ENCODE measurements at regions not wholly inside any gene's neighbourhood (a gene's known extent, or its start where the extent isn't known, plus 50 kb on each side); places are given as distances from the start of the nearest gene placed in this dataset.

GRCh38 chr15:61660579-61660978 lies 399.7 kb downstream of the VPS13C start:
- ChIA-PET POLR2A (no interaction called here), CTCF (no interaction called here)
- TF ChIP-seq, protein P1, sequence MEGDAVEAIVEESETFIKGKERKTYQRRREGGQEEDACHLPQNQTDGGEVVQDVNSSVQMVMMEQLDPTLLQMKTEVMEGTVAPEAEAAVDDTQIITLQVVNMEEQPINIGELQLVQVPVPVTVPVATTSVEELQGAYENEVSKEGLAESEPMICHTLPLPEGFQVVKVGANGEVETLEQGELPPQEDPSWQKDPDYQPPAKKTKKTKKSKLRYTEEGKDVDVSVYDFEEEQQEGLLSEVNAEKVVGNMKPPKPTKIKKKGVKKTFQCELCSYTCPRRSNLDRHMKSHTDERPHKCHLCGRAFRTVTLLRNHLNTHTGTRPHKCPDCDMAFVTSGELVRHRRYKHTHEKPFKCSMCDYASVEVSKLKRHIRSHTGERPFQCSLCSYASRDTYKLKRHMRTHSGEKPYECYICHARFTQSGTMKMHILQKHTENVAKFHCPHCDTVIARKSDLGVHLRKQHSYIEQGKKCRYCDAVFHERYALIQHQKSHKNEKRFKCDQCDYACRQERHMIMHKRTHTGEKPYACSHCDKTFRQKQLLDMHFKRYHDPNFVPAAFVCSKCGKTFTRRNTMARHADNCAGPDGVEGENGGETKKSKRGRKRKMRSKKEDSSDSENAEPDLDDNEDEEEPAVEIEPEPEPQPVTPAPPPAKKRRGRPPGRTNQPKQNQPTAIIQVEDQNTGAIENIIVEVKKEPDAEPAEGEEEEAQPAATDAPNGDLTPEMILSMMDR (IDR thresholded peaks at IDR 0.05; ENCODE audit: low read depth, low read length), result no peak
- H3K9me3 ChIP-seq (ENCODE audit: control insufficient read depth, insufficient read depth, low read length), result no peaks in the 10 kb centered on the region
- H3K27ac ChIP-seq (ENCODE audit: low read depth, low read length), result no peak overlapping the region
- H3K4me3 ChIP-seq (ENCODE audit: low read depth, low read length), result no peak overlapping the region
- no peak for DNase-seq (ENCODE audit: low read depth, low spot score)
- H3K27me3 ChIP-seq (ENCODE audit: control insufficient read depth, insufficient read depth, low read length), result no peaks in the 10 kb centered on the region

- H3K27ac ChIP-seq (ENCODE audit: low read depth, low read length), result no peak overlapping the region
- no peak for DNase-seq (ENCODE audit: low read depth, low spot score)
- ChIA-PET POLR2A (no interaction called here), CTCF (no interaction called here)
- no peak overlapping the region for H3K4me3 ChIP-seq (ENCODE audit: low read depth, low read length)
- TF ChIP-seq, protein P1 (IDR thresholded peaks at IDR 0.05; ENCODE audit: low read depth, low read length), result no peak
- H3K9me3 ChIP-seq (ENCODE audit: control insufficient read depth, insufficient read depth, low read length), result no peaks in the 10 kb centered on the region
- H3K27me3 ChIP-seq (ENCODE audit: control insufficient read depth, insufficient read depth, low read length), result no peaks in the 10 kb centered on the region
Measured at GRCh38 chr15:61659566-61660190, 400.6 kb downstream of the VPS13C start.

DNA sequence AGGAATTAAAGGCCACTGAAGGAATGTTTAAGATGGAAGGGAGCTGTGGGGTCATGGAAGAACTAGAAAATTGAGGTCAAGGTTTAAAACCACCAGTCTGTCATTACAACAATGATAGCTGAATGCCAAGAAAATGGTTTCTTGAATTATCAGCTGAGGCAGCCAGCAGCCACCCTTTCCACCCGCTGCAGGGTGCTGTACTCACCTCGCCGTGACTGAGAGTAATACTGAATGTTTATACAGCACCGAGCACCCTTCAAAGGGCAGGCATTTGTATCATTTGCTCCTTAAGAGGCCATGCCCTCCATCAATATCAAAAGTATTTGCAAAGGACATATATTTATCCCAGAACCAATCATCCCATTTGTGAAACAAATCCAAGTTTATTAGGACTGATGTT lies 402.8 kb downstream of the VPS13C start:
- ChIA-PET POLR2A (no interaction called here), CTCF (no interaction called here)
- H3K4me3 ChIP-seq (ENCODE audit: low read depth, low read length), result no peak overlapping the region
- H3K27ac ChIP-seq (ENCODE audit: low read depth, low read length), result no peak overlapping the region
- H3K27me3 ChIP-seq (ENCODE audit: control insufficient read depth, insufficient read depth, low read length), result no peaks in the 10 kb centered on the region
- no peak for DNase-seq (ENCODE audit: low read depth, low spot score)
- TF ChIP-seq, protein P1 (IDR thresholded peaks at IDR 0.05; ENCODE audit: low read depth, low read length), result no peak
- no peaks in the 10 kb centered on the region for H3K9me3 ChIP-seq (ENCODE audit: control insufficient read depth, insufficient read depth, low read length)

DNA sequence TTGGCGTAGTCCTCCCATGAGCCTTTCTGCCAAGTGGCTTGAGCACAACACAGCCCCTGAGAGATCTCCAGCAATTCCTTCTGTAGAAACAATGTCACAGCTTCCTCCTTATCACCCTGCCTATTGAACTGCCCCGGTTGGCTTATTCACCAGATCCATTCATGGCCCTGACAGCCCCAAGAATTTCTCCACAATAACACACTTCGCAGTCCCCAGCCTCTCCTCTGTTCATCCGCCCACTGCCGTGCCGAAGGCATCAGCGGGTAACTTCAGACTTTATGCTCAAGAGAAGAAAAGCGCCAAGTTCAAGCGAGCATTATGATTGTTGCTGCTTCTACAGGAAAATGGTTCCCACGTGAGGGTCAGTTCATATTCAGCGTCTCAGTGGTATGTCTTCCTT lies 403.9 kb downstream of the VPS13C start:
- no peak overlapping the region for H3K4me3 ChIP-seq (ENCODE audit: low read depth, low read length)
- no peak for DNase-seq (ENCODE audit: low read depth, low spot score)
- no peak overlapping the region for H3K27ac ChIP-seq (ENCODE audit: low read depth, low read length)
- CTCF ChIA-PET, result no interaction called here
- POLR2A ChIA-PET, result no interaction called here
- H3K27me3 ChIP-seq (ENCODE audit: control insufficient read depth, insufficient read depth, low read length), result no peaks in the 10 kb centered on the region
- TF ChIP-seq, protein P1 (IDR thresholded peaks at IDR 0.05; ENCODE audit: low read depth, low read length), result no peak
- no peaks in the 10 kb centered on the region for H3K9me3 ChIP-seq (ENCODE audit: control insufficient read depth, insufficient read depth, low read length)

- no peak overlapping the region for H3K4me3 ChIP-seq (ENCODE audit: low read depth, low read length)
- TF ChIP-seq, protein P1 (IDR thresholded peaks at IDR 0.05; ENCODE audit: low read depth, low read length), result no peak
- no peaks in the 10 kb centered on the region for H3K27me3 ChIP-seq (ENCODE audit: control insufficient read depth, insufficient read depth, low read length)
- ChIA-PET CTCF (no interaction called here), POLR2A (no interaction called here)
- H3K9me3 ChIP-seq (ENCODE audit: control insufficient read depth, insufficient read depth, low read length), result no peaks in the 10 kb centered on the region
- no peak overlapping the region for H3K27ac ChIP-seq (ENCODE audit: low read depth, low read length)
- DNase-seq (ENCODE audit: low read depth, low spot score), result no peak
Measured at GRCh38 chr15:61655881-61656280, 404.4 kb downstream of the VPS13C start.

Data from AG04450 (cell line).